Glutamatergic neuron (in vitro differentiated cells): ENCODE measurements at regions not wholly inside any gene's neighbourhood (a gene's known extent, or its start where the extent isn't known, plus 50 kb on each side); places are given as distances from the start of the nearest gene placed in this dataset.

Experiments
- DNase-seq: peaks from one replicate; pipeline ENCODE4 v3.0.0; 2022
- H3K27ac Mint-ChIP-seq: one replicate; pipeline ENCODE4 v1.8.0; 2020; ENCODE audit warnings: mild to moderate bottlenecking, mixed read lengths, inconsistent platforms; ENCODE audit not compliant: unreplicated experiment
- H3K27me3 Mint-ChIP-seq: one replicate; pipeline ENCODE4 v1.8.0; 2020; ENCODE audit warnings: mild to moderate bottlenecking, moderate library complexity, mixed read lengths, inconsistent platforms; ENCODE audit not compliant: unreplicated experiment
- H3K36me3 Mint-ChIP-seq: one replicate; pipeline ENCODE4 v1.8.0; 2020; ENCODE audit warnings: mild to moderate bottlenecking, mixed read lengths, inconsistent platforms; ENCODE audit not compliant: unreplicated experiment
- H3K4me1 Mint-ChIP-seq: one replicate; pipeline ENCODE4 v1.8.0; 2020; ENCODE audit warnings: mild to moderate bottlenecking, low read depth, mixed read lengths, inconsistent platforms; ENCODE audit not compliant: unreplicated experiment
- H3K4me3 Mint-ChIP-seq: one replicate; pipeline ENCODE4 v1.8.0; 2020; ENCODE audit warnings: mild to moderate bottlenecking, mixed read lengths, inconsistent platforms; ENCODE audit not compliant: unreplicated experiment
- H3K9me3 Mint-ChIP-seq: one replicate; pipeline ENCODE4 v1.8.0; 2020; ENCODE audit warnings: mild to moderate bottlenecking, moderate library complexity, mixed read lengths, inconsistent platforms; ENCODE audit not compliant: unreplicated experiment
- CTCF ChIP-seq: fragments of 200-600 bp; sonication (generic); IDR thresholded peaks from one replicate; pipeline ENCODE4 v1.5.0; 2021; ENCODE audit not compliant: partially characterized antibody, unreplicated experiment

- Mint-ChIP-seq H3K36me3 (no peaks in the 10 kb centered on the region), H3K4me1 (no peaks in the 10 kb centered on the region), H3K4me3 (no peak overlapping the region), H3K9me3 (no peaks in the 10 kb centered on the region), H3K27ac (no peak overlapping the region), H3K27me3 (no peaks in the 10 kb centered on the region)
- no peak for DNase-seq
- no peak for TF ChIP-seq CTCF
Observed at GRCh38 chrX:5490786-5491563, 737.7 kb downstream of the NLGN4X start.

DNA sequence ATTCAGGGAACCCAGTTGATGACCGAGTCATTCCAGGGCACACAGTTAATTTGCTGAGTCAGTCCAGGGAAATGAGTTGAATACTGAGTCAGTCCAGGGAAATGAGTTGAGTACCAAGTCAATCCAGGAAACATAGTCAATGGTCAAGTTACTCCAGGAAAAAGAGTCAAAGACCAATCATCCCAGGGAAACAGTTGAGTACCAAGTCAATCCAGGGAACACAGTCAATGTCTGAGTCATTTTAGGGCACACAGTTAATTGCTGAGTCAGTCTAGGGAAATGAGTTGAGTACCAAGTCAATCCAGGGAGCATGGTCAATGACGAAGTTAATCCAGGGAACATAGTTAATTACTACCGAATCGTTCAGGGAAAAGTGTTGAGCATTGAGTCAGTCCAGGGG is 754.4 kb downstream of the NLGN4X start:
- H3K27ac Mint-ChIP-seq: no peak overlapping the region
- peaks cover 1% of the 10 kb centered on the region for H3K9me3 Mint-ChIP-seq
- H3K36me3 Mint-ChIP-seq: no peaks in the 10 kb centered on the region
- no peak for DNase-seq
- H3K27me3 Mint-ChIP-seq: no peaks in the 10 kb centered on the region
- no peak for TF ChIP-seq CTCF
- no peak overlapping the region for H3K4me3 Mint-ChIP-seq
- H3K4me1 Mint-ChIP-seq: no peaks in the 10 kb centered on the region

GRCh38 chrX:5458300-5458842 is 770.3 kb downstream of the NLGN4X start:
- Mint-ChIP-seq H3K9me3 (no peaks in the 10 kb centered on the region), H3K27me3 (no peaks in the 10 kb centered on the region), H3K4me1 (no peaks in the 10 kb centered on the region), H3K27ac (no peak overlapping the region), H3K36me3 (no peaks in the 10 kb centered on the region), H3K4me3 (no peak overlapping the region)
- DNase-seq: no peak
- TF ChIP-seq CTCF: peak; percentile 15

- H3K27me3 Mint-ChIP-seq: no peaks in the 10 kb centered on the region
- no peak for TF ChIP-seq CTCF
- H3K9me3 Mint-ChIP-seq: no peaks in the 10 kb centered on the region
Observed at GRCh38 chrX:5449323-5449722, 779.3 kb downstream of the NLGN4X start.

GRCh38 chrX:5431823-5432222 is 796.8 kb downstream of the NLGN4X start:
- no peak for DNase-seq
- H3K9me3 Mint-ChIP-seq: no peaks in the 10 kb centered on the region
- H3K4me1 Mint-ChIP-seq: no peaks in the 10 kb centered on the region
- H3K27me3 Mint-ChIP-seq: no peaks in the 10 kb centered on the region
- H3K36me3 Mint-ChIP-seq: no peaks in the 10 kb centered on the region
- no peak for TF ChIP-seq CTCF
- no peak overlapping the region for H3K27ac Mint-ChIP-seq
- H3K4me3 Mint-ChIP-seq: no peak overlapping the region

More at GRCh38 chrX:5449323-5449722, 779.3 kb downstream of the NLGN4X start:
- Mint-ChIP-seq H3K4me3 (no peak overlapping the region), H3K27ac (no peak overlapping the region), H3K4me1 (no peaks in the 10 kb centered on the region), H3K36me3 (no peaks in the 10 kb centered on the region)
- no peak for DNase-seq
